22Rv1 (cell line): ENCODE measurements at regions not wholly inside any gene's neighbourhood (a gene's known extent, or its start where the extent isn't known, plus 50 kb on each side); places are given as distances from the start of the nearest gene placed in this dataset.

Experiments used
- ZFX ChIP-seq: fragments of 450-650 bp; IDR thresholded peaks from 2 replicates; pipeline ENCODE4 v1.6.1; 2017; ENCODE audit warnings: antibody characterized with exemption, borderline replicate concordance
- TF ChIP-seq, protein P1 (sequence below): fragments of 450-650 bp; IDR thresholded peaks from 2 replicates; pipeline ENCODE4 v1.5.1; 2017; ENCODE audit warnings: mild to moderate bottlenecking

DNA sequence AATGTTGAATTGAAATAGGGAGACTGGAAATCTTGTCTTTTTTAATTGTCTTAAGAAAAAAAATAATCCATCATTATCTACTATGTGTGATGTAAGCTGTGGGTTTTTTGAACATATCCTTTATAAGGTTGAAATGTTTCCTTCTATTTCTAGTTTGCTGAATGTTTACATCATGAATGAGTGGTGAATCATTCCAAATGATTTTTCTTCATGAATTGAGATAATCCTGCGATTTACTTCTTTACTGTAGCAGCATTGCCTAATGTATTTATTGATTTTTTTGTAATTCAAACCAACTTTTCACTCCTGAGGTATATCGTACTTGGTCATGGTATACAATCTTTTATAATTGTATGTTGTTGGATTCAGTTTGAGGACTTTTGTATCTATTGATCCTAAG is 607.6 kb upstream of the PFKP start:
- TF ChIP-seq, protein P1, sequence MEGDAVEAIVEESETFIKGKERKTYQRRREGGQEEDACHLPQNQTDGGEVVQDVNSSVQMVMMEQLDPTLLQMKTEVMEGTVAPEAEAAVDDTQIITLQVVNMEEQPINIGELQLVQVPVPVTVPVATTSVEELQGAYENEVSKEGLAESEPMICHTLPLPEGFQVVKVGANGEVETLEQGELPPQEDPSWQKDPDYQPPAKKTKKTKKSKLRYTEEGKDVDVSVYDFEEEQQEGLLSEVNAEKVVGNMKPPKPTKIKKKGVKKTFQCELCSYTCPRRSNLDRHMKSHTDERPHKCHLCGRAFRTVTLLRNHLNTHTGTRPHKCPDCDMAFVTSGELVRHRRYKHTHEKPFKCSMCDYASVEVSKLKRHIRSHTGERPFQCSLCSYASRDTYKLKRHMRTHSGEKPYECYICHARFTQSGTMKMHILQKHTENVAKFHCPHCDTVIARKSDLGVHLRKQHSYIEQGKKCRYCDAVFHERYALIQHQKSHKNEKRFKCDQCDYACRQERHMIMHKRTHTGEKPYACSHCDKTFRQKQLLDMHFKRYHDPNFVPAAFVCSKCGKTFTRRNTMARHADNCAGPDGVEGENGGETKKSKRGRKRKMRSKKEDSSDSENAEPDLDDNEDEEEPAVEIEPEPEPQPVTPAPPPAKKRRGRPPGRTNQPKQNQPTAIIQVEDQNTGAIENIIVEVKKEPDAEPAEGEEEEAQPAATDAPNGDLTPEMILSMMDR, result no peak
- TF ChIP-seq ZFX, result no peak
